WERI-Rb-1 (cell line): ENCODE measurements at regions not wholly inside any gene's neighbourhood (a gene's known extent, or its start where the extent isn't known, plus 50 kb on each side); places are given as distances from the start of the nearest gene placed in this dataset.

ENCODE experiments used
- DNase-seq: peaks from one replicate; pipeline ENCODE4 v3.0.0-alpha.2; 2020
- H3K27ac ChIP-seq: fragments of 250-450 bp; sonication (Bioruptor Pico); 2 replicates; pipeline ENCODE4 v1.5.1; 2020; ENCODE audit warnings: mild to moderate bottlenecking, moderate library complexity
- H3K27me3 ChIP-seq: fragments of 250-450 bp; sonication (Bioruptor Pico); 2 replicates; pipeline ENCODE4 v1.5.1; 2021; ENCODE audit warnings: mild to moderate bottlenecking, low read depth, moderate library complexity; ENCODE audit not compliant: insufficient read depth, severe bottlenecking
- H3K36me3 ChIP-seq: fragments of 250-450 bp; sonication (Bioruptor Pico); 2 replicates; pipeline ENCODE4 v1.5.1; 2020; ENCODE audit warnings: mild to moderate bottlenecking, moderate library complexity
- H3K4me3 ChIP-seq: 2 replicates; pipeline ENCODE4 v1.5.1; 2011; ENCODE audit warnings: low read depth, mild to moderate bottlenecking, control low read depth, low read length
- H3K9me3 ChIP-seq: fragments of 250-450 bp; sonication (Bioruptor Pico); 2 replicates; pipeline ENCODE4 v1.5.1; 2021; ENCODE audit warnings: mild to moderate bottlenecking, moderate library complexity; ENCODE audit not compliant: severe bottlenecking
- TF ChIP-seq, protein P1 (sequence below): IDR thresholded peaks from 2 replicates; pipeline ENCODE4 v1.5.1; 2011; ENCODE audit warnings: low read depth, mild to moderate bottlenecking, control low read depth, inconsistent platforms, low read length

DNA sequence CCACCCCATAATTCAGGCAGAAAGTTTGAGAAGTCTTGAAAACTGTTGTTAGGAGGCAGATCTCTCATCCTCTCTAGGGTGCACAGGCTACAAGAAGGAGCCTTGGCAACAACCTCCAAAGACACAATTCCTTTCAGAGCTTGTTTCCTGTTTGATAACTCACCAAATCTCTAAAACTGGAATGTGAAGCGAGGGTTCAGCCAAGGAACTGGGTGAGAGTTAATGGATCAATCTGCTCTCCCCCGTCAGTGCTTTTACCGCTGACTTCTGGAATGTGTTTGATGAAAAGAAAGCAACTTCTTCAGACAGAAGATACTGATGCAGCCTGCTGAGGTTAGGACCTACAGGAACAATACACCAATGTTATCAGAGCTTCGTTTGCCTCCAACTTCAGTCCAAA, 171.8 kb upstream of the BMP2 start:
- no peak overlapping the region for H3K27ac ChIP-seq
- H3K27me3 ChIP-seq, result peaks cover 30% of the 10 kb centered on the region
- H3K9me3 ChIP-seq, result no peaks in the 10 kb centered on the region
- no peak overlapping the region for H3K4me3 ChIP-seq
- DNase-seq, result no peak
- TF ChIP-seq, protein P1, sequence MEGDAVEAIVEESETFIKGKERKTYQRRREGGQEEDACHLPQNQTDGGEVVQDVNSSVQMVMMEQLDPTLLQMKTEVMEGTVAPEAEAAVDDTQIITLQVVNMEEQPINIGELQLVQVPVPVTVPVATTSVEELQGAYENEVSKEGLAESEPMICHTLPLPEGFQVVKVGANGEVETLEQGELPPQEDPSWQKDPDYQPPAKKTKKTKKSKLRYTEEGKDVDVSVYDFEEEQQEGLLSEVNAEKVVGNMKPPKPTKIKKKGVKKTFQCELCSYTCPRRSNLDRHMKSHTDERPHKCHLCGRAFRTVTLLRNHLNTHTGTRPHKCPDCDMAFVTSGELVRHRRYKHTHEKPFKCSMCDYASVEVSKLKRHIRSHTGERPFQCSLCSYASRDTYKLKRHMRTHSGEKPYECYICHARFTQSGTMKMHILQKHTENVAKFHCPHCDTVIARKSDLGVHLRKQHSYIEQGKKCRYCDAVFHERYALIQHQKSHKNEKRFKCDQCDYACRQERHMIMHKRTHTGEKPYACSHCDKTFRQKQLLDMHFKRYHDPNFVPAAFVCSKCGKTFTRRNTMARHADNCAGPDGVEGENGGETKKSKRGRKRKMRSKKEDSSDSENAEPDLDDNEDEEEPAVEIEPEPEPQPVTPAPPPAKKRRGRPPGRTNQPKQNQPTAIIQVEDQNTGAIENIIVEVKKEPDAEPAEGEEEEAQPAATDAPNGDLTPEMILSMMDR, result no peak
- no peaks in the 10 kb centered on the region for H3K36me3 ChIP-seq

GRCh38 chr20:6590891-6591637, 176.4 kb upstream of the BMP2 start:
- Histone ChIP-seq H3K27me3 (peaks cover 22% of the 10 kb centered on the region), H3K9me3 (no peaks in the 10 kb centered on the region), H3K27ac (no peak overlapping the region), H3K4me3 (no peak overlapping the region), H3K36me3 (no peaks in the 10 kb centered on the region)
- no peak for DNase-seq
- TF ChIP-seq, protein P1, result no peak

DNA sequence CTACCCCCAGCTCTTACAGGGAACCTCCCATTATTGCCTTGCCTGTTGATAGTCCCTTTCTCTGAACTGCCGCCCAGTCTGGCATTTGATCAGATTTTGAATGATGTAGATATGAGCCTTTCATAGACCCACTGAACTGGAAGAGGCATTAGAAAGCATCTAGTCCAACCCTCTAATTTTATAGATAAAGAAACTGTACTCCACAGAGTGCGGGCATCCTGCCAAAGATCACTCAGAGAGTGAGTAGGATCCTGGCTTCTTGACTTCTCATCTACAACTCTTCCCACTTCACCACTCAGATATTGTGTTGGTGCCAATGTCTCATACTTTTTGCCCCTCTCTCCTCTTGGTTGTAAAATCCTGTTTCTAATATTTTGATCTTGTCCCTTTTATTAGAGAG, 179.2 kb upstream of the BMP2 start:
- H3K27ac ChIP-seq, result no peak overlapping the region
- H3K36me3 ChIP-seq, result no peaks in the 10 kb centered on the region
- peaks cover 15% of the 10 kb centered on the region for H3K27me3 ChIP-seq
- TF ChIP-seq, protein P1, result no peak
- no peak overlapping the region for H3K4me3 ChIP-seq
- no peak for DNase-seq
- H3K9me3 ChIP-seq, result no peaks in the 10 kb centered on the region

DNA sequence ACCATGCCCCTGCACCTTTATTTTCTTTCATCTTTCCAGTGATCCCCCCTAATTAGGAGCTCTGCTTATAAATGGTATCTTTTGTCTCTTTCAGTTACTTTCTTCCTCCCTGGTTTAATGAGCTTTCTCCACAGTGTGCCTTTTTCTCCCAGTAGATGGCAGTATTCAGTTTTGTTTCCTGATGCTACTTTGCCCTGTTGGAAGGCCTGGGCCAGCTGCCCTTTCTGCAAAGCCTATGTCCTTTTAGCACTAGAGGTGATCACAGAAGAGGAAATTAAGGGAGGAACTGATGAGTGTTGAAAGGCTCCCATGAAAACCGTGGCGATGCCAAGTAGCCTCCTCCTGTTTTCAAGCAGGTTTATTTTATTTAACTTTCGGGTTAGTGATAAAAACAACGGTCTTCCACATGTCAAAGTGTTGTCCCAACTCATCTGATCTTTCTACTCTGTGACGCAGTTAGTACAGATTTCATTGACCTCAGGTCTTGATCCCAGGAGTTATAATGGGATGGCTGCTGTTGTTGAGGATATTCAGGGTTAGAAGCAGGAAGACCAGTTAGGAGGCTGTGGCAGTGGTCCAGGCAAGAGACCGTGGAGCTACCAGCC, 184.2 kb upstream of the BMP2 start:
- Histone ChIP-seq H3K27ac (no peak overlapping the region), H3K27me3 (peaks cover 18% of the 10 kb centered on the region), H3K4me3 (no peak overlapping the region), H3K9me3 (no peaks in the 10 kb centered on the region), H3K36me3 (no peaks in the 10 kb centered on the region)
- DNase-seq, result peak; percentile 20
- TF ChIP-seq, protein P1, result peak; percentile 50

DNA sequence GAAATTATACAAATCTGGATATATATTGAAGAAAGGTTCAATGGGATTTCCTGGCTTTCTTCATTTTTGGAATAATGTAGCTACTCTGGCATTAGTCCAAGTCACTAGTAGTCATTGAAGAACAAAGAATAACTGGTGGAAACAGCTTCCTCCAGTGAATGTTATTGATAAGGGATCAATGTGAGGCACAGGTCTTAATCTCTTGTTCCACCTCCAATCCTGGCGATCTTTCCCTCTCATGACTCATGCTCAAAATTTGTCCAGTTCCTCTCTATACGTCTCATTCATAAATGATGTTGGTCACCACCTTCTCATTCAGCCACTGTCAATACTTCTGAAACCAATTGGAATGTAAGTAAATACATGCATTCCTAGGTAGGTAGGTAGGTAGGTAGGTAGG, 185.0 kb upstream of the BMP2 start:
- Histone ChIP-seq H3K27me3 (peaks cover 18% of the 10 kb centered on the region), H3K27ac (no peak overlapping the region), H3K9me3 (no peaks in the 10 kb centered on the region), H3K36me3 (no peaks in the 10 kb centered on the region), H3K4me3 (no peak overlapping the region)
- no peak for DNase-seq
- TF ChIP-seq, protein P1, result no peak
